NOMO-1 treated with DMSO at 0.1 percent for 48 hours (cell line): ENCODE measurements at regions not wholly inside any gene's neighbourhood (a gene's known extent, or its start where the extent isn't known, plus 50 kb on each side); places are given as distances from the start of the nearest gene placed in this dataset.

Source experiments
- DNase-seq: peaks from one replicate; lab custom pipeline; 2025; ENCODE audit not compliant: unreplicated experiment; lab: John Stamatoyannopoulos, UW

DNA sequence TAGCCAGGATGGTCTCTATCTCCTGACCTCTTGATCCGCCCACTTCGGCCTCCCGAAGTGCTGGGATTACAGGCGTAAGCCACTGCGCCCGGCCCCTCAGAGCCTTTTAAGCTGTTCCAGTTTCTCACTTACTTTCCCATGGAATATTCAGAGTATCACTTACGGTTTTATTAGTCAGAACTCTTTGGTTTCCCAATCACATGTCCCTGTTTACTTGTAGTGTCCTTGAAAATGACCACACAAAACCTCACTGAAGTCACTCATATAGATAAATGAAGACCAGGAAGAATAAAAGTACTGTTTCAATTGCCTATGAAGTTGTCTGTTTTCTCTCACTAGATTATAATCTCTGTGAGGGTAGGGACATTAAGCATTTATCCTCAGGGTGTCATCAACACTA is 217.2 kb upstream of the HCCS start:
- DNase-seq, result no peak

DNA sequence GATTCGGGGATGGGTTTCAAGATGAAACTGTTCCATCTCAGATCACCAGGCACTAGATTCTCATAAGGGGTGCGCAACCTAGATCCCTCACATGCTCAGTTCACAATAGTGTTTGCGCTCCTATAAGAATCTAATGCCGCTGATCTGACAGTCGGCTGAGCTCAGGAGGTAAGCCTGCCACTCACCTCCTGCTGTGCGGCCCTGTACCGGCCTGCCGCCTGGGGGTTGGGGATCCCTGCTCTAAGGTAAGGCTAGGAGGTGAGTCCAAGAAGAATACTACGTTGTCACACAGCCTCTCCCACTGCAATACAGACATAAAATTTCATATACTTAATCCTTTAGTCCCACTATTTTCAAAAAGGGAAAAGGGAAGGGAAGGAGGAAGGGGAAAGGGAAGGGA is 213.4 kb upstream of the HCCS start:
- no peak for DNase-seq

DNA sequence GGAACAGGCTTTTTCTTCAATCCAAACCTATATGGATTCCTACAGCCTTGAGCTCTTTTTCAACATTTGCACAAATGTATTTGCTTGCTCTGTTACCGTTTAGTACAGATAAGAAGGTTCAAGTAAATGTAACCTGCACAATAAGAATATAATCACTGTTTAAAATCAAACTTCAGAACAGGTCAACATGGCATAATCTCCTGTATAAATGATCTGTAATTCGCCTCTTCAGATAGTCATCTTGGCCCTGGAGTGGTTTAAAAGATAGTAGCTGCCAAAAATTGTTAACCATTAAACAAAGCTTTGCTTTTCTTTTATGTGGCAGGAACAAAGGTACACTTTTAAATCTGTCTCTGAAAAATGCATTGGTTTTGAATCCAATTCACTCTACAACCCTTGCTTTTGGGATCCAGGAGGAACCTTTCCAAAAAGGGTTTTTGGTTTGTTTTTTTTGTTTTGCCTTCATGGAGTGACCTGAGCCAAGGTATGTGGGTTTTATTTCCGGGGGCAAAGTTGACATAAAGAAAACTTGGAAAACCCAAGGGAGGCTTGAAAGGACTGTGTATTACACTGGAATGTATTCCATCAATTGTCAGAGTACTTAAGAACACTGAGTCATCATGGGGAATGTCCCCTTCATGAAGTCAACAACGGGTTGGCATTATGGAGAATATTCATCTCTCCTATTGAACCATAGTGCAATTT is 210.4 kb upstream of the HCCS start:
- no peak for DNase-seq

DNA sequence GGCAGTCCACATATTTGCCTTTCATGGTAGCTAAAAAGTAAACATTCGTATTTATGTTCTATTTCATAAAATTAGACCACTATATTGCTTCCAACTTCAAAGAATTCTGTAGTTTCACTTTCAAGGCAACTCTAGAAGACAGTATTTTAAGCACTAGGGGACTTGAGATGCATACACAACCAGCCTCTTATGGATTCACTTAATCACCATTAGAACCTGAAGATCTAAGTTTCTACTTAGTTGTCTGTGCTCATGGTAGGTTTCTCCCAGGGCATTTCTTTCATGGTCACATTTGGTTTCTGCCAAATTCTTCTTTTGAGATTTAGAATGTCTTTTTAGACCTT is 209.9 kb upstream of the HCCS start:
- no peak for DNase-seq

DNA sequence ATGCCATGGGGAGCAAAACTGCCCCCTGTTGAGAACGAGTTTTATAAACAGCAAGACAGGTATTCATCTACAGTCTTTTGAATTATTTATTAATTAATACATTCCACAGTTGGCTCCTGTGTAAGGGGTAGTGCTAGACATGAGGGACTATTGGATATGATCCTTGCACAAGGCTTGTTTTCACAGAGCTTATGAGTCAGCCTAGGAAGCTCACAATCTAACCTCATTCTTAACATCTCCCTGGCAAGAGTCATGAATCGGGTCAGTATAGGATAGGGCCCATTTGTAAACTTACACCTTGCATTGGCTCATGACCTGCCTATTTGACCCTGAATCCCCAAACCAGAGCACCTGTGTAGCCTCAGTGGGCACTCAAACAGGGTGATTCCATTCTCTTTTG is 209.1 kb upstream of the HCCS start:
- no peak for DNase-seq

DNA sequence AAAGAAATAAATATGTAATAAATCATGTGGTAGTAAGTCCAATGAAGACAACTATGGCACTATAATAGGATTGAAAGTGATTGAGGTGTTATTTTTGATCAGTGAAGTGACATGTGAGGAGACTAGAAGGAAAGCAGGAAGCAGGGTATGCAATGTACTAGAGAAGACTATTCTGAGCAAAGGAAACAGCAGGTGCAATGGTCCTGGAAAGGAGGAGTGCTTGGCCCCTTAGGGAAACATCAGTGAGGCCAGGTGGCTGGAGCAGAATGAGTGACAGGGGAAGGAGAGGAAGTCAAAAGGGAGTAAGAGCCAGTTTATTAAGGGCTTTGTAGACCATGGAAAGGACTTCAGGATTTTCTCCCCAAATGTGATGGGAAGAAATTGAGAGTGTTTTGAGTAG is 207.6 kb upstream of the HCCS start:
- DNase-seq, result no peak

DNA sequence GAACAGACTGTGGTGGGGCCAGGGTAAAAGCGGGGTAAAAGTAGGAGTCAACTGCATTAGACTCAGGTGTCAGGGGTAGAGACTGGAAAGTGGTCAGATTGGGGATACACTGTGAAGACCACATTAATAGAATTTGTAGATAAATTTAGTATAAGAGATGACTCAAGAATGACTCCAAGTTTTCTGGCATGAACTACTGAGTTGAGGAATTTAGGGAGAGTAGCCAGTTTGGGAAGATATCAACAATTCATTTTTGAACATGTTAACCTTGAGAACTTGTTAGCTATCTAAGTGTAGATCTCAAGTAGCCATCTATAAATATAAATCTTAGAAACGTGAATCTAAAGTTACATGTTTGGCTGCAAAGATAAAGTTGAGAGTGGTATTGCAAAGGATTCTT is 206.9 kb upstream of the HCCS start:
- no peak for DNase-seq

DNA sequence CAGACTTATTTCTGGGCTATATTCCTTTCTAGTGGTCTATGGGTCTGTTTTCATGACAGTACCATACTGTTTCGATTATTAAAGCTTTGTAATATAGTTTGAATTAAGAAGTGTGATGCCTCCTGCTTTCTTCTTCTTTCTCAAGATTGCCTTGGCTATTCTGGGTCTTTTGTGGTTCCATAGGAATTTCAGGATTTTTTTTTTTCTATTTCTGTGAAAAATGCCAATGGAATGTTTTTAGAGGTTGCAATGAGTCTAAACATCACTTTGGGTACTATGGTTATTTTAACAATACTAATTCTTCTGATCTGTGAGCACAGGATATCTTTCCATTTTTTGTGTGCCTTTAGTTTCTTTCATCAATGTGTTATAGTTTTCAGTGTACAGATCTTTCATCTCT is 204.3 kb upstream of the HCCS start:
- no peak for DNase-seq

DNA sequence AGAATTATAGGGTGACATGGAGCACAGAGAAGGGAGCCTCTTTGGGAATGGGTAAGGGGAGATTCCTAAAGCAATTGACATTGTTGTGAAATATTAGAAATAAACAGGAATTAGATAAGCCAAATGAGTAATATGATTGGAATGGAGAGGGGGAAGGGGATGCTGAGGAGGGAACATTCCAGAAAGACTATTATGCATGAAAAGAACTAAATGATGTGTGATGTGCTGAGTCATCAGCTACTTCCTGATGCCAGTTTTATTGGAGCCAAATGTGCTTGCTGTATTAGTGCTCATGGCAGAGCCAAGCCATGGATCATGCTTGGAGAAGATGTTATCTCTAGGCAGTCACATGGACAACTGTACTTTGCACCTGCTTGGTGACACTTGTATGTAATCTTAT is 189.0 kb upstream of the HCCS start:
- DNase-seq, result no peak

DNA sequence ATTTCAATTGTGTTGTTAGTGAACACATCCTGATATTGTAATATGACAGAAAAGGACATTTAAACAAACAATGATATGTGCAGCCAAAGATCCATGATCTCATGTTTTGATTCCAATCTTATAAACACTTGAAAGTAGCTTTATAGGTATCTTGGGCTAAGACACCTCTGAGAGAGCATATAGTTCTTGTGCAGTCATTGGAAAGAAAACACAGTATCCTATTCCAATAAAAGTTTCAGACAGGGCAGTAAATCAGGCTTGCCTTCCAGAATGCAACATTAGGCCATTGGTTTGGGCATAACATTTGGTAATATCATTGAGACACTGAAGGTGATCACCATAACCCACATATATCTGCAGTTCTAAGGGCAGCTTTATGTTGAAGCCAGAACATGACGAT is 188.3 kb upstream of the HCCS start:
- no peak for DNase-seq

DNA sequence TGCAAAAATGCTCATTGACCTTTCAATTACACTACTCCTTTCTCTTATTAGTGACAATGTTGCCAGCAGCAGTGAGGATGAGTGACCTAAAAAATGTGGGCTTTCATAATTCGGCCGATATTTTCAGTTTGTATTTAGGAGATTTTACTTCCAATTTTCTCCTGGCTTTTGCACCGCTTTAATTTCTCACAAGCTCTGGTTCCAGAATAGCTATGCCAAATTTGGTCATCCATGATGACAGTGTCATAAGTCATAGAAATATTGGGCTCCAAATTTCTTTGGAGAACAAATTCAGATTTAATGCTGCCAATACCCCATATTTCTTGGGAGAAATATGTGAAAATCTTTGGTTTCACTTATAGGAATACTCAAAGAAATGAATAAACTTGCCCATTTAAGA is 187.7 kb upstream of the HCCS start:
- DNase-seq, result no peak

DNA sequence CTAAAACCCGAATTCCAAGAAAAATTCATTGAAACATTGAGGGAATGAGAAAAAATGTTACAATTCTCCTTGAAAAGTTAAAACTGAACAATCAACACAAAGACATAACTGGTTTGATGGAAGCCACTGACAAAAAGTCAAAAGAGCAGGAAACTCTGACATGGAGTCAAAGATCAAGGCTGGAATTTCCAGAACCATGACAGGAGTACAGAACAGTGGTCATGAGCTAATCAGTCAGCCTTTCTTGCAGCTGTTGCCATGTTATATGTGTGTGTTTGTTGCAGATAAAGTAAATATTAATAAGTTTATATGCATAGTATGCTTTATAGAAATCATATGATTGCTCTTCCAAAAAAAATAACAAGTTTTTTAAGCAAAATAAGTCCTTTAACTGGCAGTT is 184.7 kb upstream of the HCCS start:
- DNase-seq, result no peak

DNA sequence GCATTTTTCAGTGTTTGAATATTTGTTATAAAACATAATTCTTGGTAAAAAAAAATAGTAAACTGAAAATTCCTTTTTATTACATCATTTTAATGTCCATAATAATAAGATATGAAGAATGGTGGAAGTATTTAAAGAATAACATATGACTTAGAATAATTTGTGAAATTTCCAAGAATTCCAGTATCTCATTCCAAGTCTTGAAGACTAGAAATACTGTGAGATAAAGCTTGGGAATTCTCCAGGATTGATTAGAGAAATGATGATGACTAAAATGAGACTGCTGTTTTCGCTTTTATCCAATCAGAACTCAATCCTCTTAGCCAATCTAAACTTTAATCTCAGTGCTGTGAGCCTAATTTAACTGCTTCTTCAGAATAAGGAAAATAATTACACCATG is 184.2 kb upstream of the HCCS start:
- no peak for DNase-seq

DNA sequence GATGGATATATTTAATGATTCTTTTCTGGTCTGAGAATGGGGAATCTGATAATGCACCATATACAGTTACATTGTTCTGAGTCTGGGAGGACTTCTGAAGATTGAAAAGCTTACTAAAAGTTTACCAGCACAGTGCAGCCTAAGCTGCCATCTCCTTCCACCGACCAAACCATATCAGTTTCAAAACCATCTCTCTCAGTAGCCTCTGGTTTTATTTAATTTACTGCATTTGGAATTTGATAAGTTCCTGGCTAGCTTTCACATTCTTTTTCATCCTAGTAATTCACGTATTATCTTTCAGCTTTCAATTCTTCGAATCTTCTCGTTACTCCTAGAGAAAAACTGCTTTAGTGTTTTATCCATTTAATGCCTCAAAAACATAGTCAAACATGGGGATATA is 181.4 kb upstream of the HCCS start:
- no peak for DNase-seq

DNA sequence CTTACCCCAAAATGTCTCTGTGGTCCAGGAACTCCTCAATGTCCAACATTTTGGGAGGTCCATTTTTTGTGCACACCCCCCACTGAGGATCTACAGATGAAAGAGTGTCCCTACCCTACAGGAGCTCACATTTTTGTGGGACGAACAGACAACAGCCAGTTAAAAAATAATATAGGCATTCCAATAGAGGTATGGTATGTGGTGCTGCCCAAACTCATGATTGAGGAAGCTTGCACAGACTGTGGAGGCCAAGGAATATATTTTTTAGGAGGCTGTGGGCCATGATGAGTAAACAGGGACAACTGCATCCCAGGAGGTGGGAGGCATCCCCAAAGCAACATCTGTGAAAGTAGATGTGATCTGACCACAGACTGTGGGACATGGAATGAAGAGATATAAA is 181.0 kb upstream of the HCCS start:
- DNase-seq, result no peak

DNA sequence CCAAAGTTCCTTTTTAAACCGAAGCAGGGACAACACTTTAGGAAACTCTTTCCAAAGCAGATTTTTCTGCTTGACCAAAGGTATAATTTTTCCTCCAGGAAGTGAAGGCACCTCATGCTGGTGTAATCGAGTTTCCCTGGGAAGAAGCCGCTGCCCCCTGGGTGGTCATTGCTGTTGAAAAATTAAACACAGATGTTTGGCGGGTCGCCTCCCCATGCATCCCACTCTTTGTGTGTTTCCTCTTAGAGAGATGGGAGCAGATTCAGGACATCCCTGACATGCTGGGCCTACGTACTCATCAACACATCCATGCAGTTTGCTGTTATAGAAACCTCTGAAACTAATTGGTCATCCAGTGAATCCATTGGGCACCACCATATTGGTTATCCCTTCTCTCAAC is 179.2 kb upstream of the HCCS start:
- DNase-seq, result no peak

DNA sequence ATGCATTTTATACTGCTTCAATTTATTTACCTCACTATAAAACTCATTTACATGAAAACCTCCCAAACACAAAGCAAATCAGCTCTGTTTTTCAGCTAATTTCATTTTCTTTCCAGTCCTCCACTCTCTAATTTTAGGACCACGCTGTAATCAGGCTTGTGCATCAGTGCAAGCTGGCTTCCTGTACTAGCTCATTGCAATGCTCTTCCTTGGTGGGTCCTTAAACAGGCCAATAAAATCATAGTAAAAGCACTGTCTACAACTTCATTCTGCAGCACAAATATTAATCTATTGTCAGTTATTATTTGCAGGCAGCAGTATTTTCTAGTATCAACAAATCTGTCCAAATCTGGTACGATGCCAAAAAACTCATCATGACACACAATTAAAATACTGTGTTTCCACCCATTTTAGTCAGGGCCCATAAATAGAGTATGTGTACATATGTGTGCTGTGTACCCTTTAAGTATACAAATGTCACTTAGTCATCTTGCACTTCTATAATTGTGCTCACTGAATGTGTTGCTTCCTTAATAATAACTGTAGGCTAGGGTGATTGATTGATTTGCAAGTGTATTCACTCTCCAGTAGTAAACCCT is 178.2 kb upstream of the HCCS start:
- DNase-seq, result no peak

DNA sequence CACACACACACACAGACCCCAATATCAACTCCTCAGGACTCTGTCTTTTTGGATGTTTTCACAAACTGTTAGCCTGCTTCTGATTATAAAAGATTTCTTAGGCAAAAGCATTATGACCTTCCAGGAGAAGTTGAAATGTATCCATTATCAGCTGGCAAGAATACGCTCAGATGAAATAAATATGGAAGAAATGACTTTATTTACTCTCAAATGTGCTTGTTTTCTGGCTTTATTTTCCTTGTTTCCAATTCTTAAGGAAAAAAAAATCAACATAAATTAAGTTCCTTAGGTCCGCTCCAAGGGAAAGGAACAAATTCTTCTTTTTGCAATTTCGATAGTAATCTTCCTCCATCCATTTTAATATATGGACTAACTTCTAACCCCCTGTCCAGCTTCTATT is 175.6 kb upstream of the HCCS start:
- no peak for DNase-seq

DNA sequence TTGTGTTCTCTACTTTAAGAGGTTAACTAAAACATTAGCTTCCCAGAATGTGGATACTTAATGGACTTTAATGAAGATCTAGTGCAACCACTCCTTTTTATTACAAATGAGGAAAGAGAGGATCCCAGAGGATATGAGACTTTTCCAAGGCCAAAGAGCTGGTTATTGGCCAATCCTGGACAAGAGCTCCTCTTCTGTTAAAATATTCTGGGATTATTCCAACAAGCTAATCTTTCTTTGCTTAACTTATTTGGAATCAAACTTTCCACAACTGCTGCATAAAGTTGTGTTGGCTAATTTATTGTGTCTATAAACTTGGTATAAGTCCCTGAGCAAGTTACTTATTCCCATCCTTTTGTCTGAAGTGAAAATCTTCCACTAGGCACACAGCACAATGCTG is 174.2 kb upstream of the HCCS start:
- no peak for DNase-seq

DNA sequence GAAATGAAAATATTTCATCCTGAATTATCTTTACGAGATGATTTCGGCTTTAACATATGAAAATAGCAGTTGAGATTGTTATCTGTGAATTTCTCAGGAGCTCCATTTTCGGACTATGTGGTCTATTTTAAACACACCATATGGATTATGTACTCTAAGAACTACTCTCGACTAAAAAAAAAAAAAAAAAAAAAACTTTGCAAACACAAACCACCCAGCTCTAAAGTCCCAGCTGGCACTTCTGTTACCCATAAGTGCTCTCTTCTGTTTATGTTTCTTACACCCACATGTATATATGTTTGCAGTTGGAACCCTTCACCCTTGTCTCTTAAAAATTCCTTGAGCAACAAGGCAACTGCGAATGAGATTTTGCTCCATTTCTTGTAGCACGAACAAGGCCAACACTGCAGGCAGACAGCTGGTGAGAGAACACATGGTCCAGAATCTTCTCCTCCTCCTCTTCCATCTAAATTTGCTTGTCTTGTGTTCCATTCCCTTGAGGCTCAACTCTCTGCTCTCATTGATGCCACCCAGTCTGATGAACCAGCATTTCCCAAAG is 172.7 kb upstream of the HCCS start:
- no peak for DNase-seq

DNA sequence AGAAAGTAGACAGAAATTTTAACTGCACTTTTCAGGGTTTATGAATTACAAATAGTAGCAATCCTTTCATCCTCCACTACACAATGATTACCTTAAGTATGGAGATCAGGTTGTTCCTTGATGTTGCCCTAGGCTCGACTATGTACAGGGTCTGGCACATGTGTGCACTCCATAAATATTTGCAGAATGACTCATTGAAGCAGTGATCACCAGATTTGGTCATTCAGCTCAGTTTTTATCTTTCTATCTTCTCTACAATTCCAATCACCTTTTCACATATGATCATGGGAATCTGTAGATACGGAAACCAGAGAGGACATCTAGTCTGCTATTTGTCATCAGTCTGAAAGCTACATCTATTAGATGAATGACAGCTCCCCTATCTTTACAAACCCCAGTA is 171.7 kb upstream of the HCCS start:
- DNase-seq, result no peak

DNA sequence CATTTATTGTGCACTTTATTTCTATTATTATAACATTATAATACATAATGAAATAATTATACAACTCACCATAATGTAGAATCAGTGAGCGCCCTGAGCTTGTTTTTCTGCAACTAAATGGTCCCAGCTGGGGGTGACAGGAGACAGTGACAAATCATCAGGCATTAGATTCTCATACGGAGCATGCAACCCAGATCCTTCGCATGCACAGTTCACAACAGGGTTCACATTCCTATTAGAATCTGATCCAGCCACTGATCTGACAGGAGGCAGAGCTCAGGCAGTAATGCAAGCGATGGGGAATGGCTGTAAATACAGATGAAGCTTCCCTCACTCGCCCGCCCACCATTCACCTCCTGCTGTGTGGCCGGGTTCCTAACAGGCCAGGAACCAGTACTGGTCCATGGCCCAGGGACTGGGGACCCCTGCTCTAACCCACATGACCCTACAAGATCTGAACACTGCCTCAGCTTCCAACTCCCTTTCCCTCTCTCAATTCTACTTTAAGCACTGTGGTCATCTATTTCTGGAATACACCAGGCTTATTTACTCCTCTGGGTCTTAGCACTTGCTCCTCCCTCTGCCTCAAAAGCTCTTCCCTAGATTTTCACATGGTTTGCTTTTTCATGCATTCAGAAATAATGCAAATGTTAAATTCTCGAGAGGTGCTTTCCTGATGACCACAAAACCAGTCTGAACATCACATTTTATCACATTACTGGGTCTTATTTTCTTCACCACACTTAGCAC is 166.8 kb upstream of the HCCS start:
- DNase-seq, result no peak
